SK-N-SH (cell line): ENCODE measurements at regions not wholly inside any gene's neighbourhood (a gene's known extent, or its start where the extent isn't known, plus 50 kb on each side); places are given as distances from the start of the nearest gene placed in this dataset.
A peak's percentile ranks its signal among the peaks of the same experiment; 100 is the strongest.

Experiments used
- CTCF ChIA-PET: fragments of 300-600, 350-600 bp; formaldehyde crosslinking; extraction: SDS; loops from one replicate; lab custom pipeline; 2021; lab: Yijun Ruan, JAX
- POLR2A ChIA-PET: fragments of 350-600 bp; sonication (Branson Sonifier 250); formaldehyde crosslinking; extraction: SDS; loops from one replicate; lab custom pipeline; 2020; ENCODE audit warnings: antibody characterized with exemption, inconsistent platforms; lab: Yijun Ruan, JAX
- DNase-seq: peaks from one replicate; pipeline ENCODE4 v3.0.0; 2012
- H2AFZ ChIP-seq: fragments of 200-600 bp; sonication (generic); 2 replicates; pipeline ENCODE4 v1.8.1; 2016; ENCODE audit warnings: antibody characterized with exemption, mild to moderate bottlenecking, low read depth
- H3F3A ChIP-seq: fragments of 200-600 bp; sonication (generic); replicated peaks from 2 replicates; pipeline ENCODE3; 2016; ENCODE audit warnings: antibody characterized with exemption, mild to moderate bottlenecking; ENCODE audit not compliant: insufficient read depth
- H3K27ac ChIP-seq, 2 experiments: fragments of 200-500 bp in 1 of 2; fragments of 200-600 bp in 1 of 2; sonication (Bioruptor generic) in 1 of 2; sonication (generic), shearing (Covaris generic) in 1 of 2; 2 replicates each; pipeline versions ENCODE4 v1.5.1 to v1.6.1; 2014 to 2016; ENCODE audit warnings: low read depth in 2 of 2, inconsistent platforms in 1 of 2, low read length in 1 of 2, mild to moderate bottlenecking in 1 of 2, mixed read lengths in 1 of 2
- H3K27me3 ChIP-seq: fragments of 200-600 bp; sonication (generic), shearing (Covaris generic); 2 replicates; pipeline ENCODE4 v1.6.1; 2016; ENCODE audit warnings: mixed run types; ENCODE audit not compliant: insufficient read depth
- H3K36me3 ChIP-seq, 2 experiments: fragments of 200-500 bp in 1 of 2; fragments of 200-600 bp in 1 of 2; sonication (Bioruptor generic) in 1 of 2; sonication (generic) in 1 of 2; replicated peaks in 1 of 2; 2 replicates each; pipeline versions ENCODE3 to v1.5.1; 2014 to 2016; ENCODE audit warnings: low read length in 1 of 2, mild to moderate bottlenecking in 1 of 2; ENCODE audit not compliant: insufficient read depth in 2 of 2, control insufficient read depth in 1 of 2
- H3K4me1 ChIP-seq, 2 experiments: fragments of 200-500 bp in 1 of 2; fragments of 200-600 bp in 1 of 2; sonication (Bioruptor generic) in 1 of 2; sonication (generic), shearing (Covaris generic) in 1 of 2; 2 replicates each; pipeline versions ENCODE4 v1.5.1 to v1.6.1; 2014 to 2016; ENCODE audit warnings: low read depth in 1 of 2, low read length in 1 of 2, mixed run types in 1 of 2; ENCODE audit not compliant: insufficient read depth in 2 of 2, control insufficient read depth in 1 of 2
- H3K4me2 ChIP-seq: fragments of 200-600 bp; sonication (generic), shearing (Covaris generic); 2 replicates; pipeline ENCODE4 v1.6.1; 2017; ENCODE audit warnings: mixed run types
- H3K4me3 ChIP-seq, 2 experiments: fragments of 200-500 bp in 1 of 2; fragments of 200-600 bp in 1 of 2; sonication (Bioruptor generic) in 1 of 2; sonication (generic), shearing (Covaris generic) in 1 of 2; 2 replicates each; pipeline versions ENCODE4 v1.5.1 to v1.8.1; 2014 to 2016; ENCODE audit warnings: low read depth in 2 of 2, inconsistent platforms in 1 of 2, low read length in 1 of 2, mild to moderate bottlenecking in 1 of 2, mixed read lengths in 1 of 2, moderate library complexity in 1 of 2
- H3K79me2 ChIP-seq: fragments of 200-600 bp; sonication (generic); 2 replicates; pipeline ENCODE4 v1.8.1; 2017; ENCODE audit warnings: mild to moderate bottlenecking; ENCODE audit not compliant: insufficient read depth
- H3K9ac ChIP-seq: fragments of 200-600 bp; sonication (generic); 2 replicates; pipeline ENCODE4 v1.6.1; 2017; ENCODE audit warnings: mixed run types
- H3K9me2 ChIP-seq: fragments of 200-600 bp; sonication (generic); 2 replicates; pipeline ENCODE4 v1.6.1; 2017; ENCODE audit warnings: mixed run types
- H3K9me3 ChIP-seq: fragments of 200-600 bp; sonication (generic); 2 replicates; pipeline ENCODE4 v1.6.1; 2017; ENCODE audit warnings: mixed run types, mild to moderate bottlenecking, moderate library complexity
- H4K20me1 ChIP-seq: fragments of 200-600 bp; sonication (generic); 2 replicates; pipeline ENCODE4 v1.6.1; 2017; ENCODE audit warnings: mild to moderate bottlenecking, mixed run types; ENCODE audit not compliant: insufficient read depth
- ELF1 ChIP-seq: IDR thresholded peaks from 2 replicates; pipeline ENCODE4 v1.4.0; 2012
- FOXJ3 ChIP-seq: sonication (generic); formaldehyde crosslinking; IDR thresholded peaks from 2 replicates; pipeline ENCODE4 v1.5.1; 2020; ENCODE audit warnings: mild to moderate bottlenecking, missing genetic modification reagents
- FOXM1 ChIP-seq: IDR thresholded peaks from 2 replicates; pipeline ENCODE4 v1.4.0; 2012; ENCODE audit warnings: low read depth, mild to moderate bottlenecking
- GATA2 ChIP-seq: sonication (generic); formaldehyde crosslinking; IDR thresholded peaks from 2 replicates; pipeline ENCODE4 v1.5.0; 2020; ENCODE audit warnings: mild to moderate bottlenecking, missing genetic modification reagents
- MXI1 ChIP-seq: IDR thresholded peaks from 2 replicates; pipeline ENCODE4 v1.6.1; 2012; ENCODE audit warnings: mild to moderate bottlenecking, low read depth, low read length, improper control_type of control experiment
- NFIC ChIP-seq: IDR thresholded peaks from 2 replicates; pipeline ENCODE4 v1.4.0; 2012; ENCODE audit warnings: borderline replicate concordance
- NRF1 ChIP-seq: IDR thresholded peaks from 2 replicates; pipeline ENCODE4 v1.6.1; 2012; ENCODE audit warnings: low read depth, mild to moderate bottlenecking, low read length
- RAD21 ChIP-seq: IDR thresholded peaks from 2 replicates; pipeline ENCODE4 v1.6.1; 2012; ENCODE audit warnings: mild to moderate bottlenecking, low read length
- RCOR1 ChIP-seq: fragments of 150-350 bp; IDR thresholded peaks from 2 replicates; pipeline ENCODE4 v1.6.1; 2017; ENCODE audit warnings: antibody characterized with exemption, low read length
- REST ChIP-seq: IDR thresholded peaks from 2 replicates; pipeline ENCODE4 v1.6.1; 2012; ENCODE audit warnings: mild to moderate bottlenecking, low read depth, low read length, moderate library complexity
- RFX5 ChIP-seq: IDR thresholded peaks from 2 replicates; pipeline ENCODE4 v1.6.1; 2012; ENCODE audit warnings: mild to moderate bottlenecking, improper control_type of control experiment, low read length
- SIN3A ChIP-seq: IDR thresholded peaks from 2 replicates; pipeline ENCODE4 v1.6.1; 2012; ENCODE audit warnings: low read depth, mild to moderate bottlenecking, low read length, moderate library complexity, borderline replicate concordance
- SMC3 ChIP-seq: IDR thresholded peaks from 2 replicates; pipeline ENCODE4 v1.6.1; 2012; ENCODE audit warnings: low read depth, low read length, improper control_type of control experiment
- TAF1 ChIP-seq: IDR thresholded peaks from 2 replicates; pipeline ENCODE4 v1.6.1; 2012; ENCODE audit warnings: low read depth, mild to moderate bottlenecking, low read length, moderate library complexity, borderline replicate concordance
- TEAD4 ChIP-seq: IDR thresholded peaks from 2 replicates; pipeline ENCODE4 v1.4.0; 2012; ENCODE audit warnings: mild to moderate bottlenecking, borderline replicate concordance; ENCODE audit not compliant: insufficient read depth
- USF1 ChIP-seq: IDR thresholded peaks from 2 replicates; pipeline ENCODE4 v1.4.0; 2012; ENCODE audit warnings: low read depth, borderline replicate concordance
- USF2 ChIP-seq: fragments of 150-350 bp; IDR thresholded peaks from 2 replicates; pipeline ENCODE4 v1.6.1; 2017; ENCODE audit warnings: antibody characterized with exemption, low read length, low read depth, borderline replicate concordance
- ZBTB33 ChIP-seq: IDR thresholded peaks from 2 replicates; pipeline ENCODE4 v1.4.0; 2012; ENCODE audit warnings: low read depth, borderline replicate concordance
- WGBS: methylation state at CpG from one replicate; pipeline ENCODE4 v1.1.6; 2017; ENCODE audit warnings: low lambda C conversion rate; 5-methylcytosine and 5-hydroxymethylcytosine counted together

- no peak for DNase-seq
- Histone ChIP-seq H3K79me2 (peaks cover 98% of the 10 kb centered on the region), H3K4me3 (no peak overlapping the region), H3K9ac (no peak overlapping the region), H3K9me2 (no peaks in the 10 kb centered on the region), H4K20me1 (0 out of 2 replicates have a peak, but pooled peaks cover 7% of the 10 kb centered on the region), H3K9me3 (no peaks in the 10 kb centered on the region), H3K27ac (no peak overlapping the region), H3K27me3 (no peaks in the 10 kb centered on the region), H2AFZ (no peak overlapping the region), H3K4me1 (peaks cover 3 to 39% of the 10 kb centered on the region in 2 experiments), H3K4me2 (no peak overlapping the region), H3K36me3 (peaks cover 26 to 48% of the 10 kb centered on the region in 2 experiments), H3F3A (peaks cover 21% of the 10 kb centered on the region)
- POLR2A ChIA-PET = no interaction called here
- TF ChIP-seq RAD21 (no peak), REST (no peak)
- WGBS = 94% methylated on average over 4 of the region's 4 CpGs
- CTCF ChIA-PET = interaction anchor here (1.9 kb wide), 1 partner anchor 28 kb away, joined by 6 read pairs; no protein-coding TSS in a partner anchor
Measured at GRCh38 chr7:130953196-130953595, 219.2 kb upstream of the KLF14 start.

- H3K4me2 ChIP-seq = no peak overlapping the region
- 0 out of 2 replicates have a peak, but pooled peaks cover 7% of the 10 kb centered on the region for H4K20me1 ChIP-seq
- H3F3A ChIP-seq = peaks cover 35% of the 10 kb centered on the region
- H3K4me1 ChIP-seq = peaks cover 3 to 45% of the 10 kb centered on the region in 2 experiments
- ChIA-PET POLR2A (no interaction called here), CTCF (interaction anchor here (0.8 to 1.6 kb wide), 4 partner anchors 27 to 86 kb away, joined by 4 to 6 read pairs (median 4); no protein-coding TSS in a partner anchor)
- H3K36me3 ChIP-seq = peaks cover 26 to 55% of the 10 kb centered on the region in 2 experiments
- H3K9me3 ChIP-seq = no peaks in the 10 kb centered on the region
- H3K9me2 ChIP-seq = no peaks in the 10 kb centered on the region
- WGBS = 93% methylated on average over 6 of the region's 6 CpGs
- no peaks in the 10 kb centered on the region for H3K27me3 ChIP-seq
- peaks cover 96% of the 10 kb centered on the region for H3K79me2 ChIP-seq
- peak overlapping the region in 1 of 2 experiments; percentile 100; a peak in 1 of 4 replicates for H3K27ac ChIP-seq
- H3K4me3 ChIP-seq = no peak overlapping the region
- TF ChIP-seq ELF1 (no peak), GATA2 (no peak), TAF1 (no peak), FOXJ3 (CRISPR knock-in tag) (no peak), MXI1 (no peak), ZBTB33 (no peak), FOXM1 (no peak), TEAD4 (no peak), SIN3A (no peak), USF1 (no peak), RFX5 (no peak), SMC3 (no peak), NFIC (no peak), USF2 (no peak), RAD21 (no peak), RCOR1 (no peak), NRF1 (no peak)
- no peak for DNase-seq
- no peak overlapping the region for H2AFZ ChIP-seq
- no peak overlapping the region for H3K9ac ChIP-seq
Measured at GRCh38 chr7:130954918-130955564, 221.0 kb upstream of the KLF14 start.
